K562 (cell line): ENCODE measurements at regions not wholly inside any gene's neighbourhood (a gene's known extent, or its start where the extent isn't known, plus 50 kb on each side); places are given as distances from the start of the nearest gene placed in this dataset.

ENCODE experiments used
- ATAC-seq: fragments of 200-7000 bp; cut with Tn5 transposase; 3 replicates; pipeline ENCODE4 v1.9.1; 2020; ENCODE audit warnings: moderate library complexity
- BruUV-seq: library from RNA; stranded (reverse); fragments of 400-500 nt; replicated peaks from 2 replicates; lab custom pipeline; 2021; lab: Mats Ljungman, UMichigan
- CTCF ChIA-PET: fragments of 300-600 bp; formaldehyde crosslinking; extraction: SDS; loops from one replicate; lab custom pipeline; 2021; ENCODE audit warnings: low intra/inter-chr PET ratio; lab: Yijun Ruan, JAX
- POLR2A ChIA-PET: fragments of 300-600, 350-650 bp; sonication (Branson Sonifier 250); formaldehyde crosslinking; extraction: SDS; loops from one replicate; lab custom pipeline; 2021; ENCODE audit warnings: antibody characterized with exemption, inconsistent platforms; lab: Yijun Ruan, JAX
- DNase-seq, 4 experiments: peaks; one replicate each; pipeline versions ENCODE4 v3.0.0 to v3.0.0-alpha.2; 2011 to 2018; ENCODE audit warnings: low spot score in 3 of 4, mixed read lengths in 3 of 4; ENCODE audit errors: extremely low read depth in 1 of 4
- FAIRE-seq: peaks from 2 replicates; lab custom pipeline; 2011; peaks lifted over from hg19 to GRCh38; lab: Jason Lieb, UNC
- H2AFZ ChIP-seq: 2 replicates; pipeline ENCODE4 v1.6.0; 2011; ENCODE audit warnings: low read depth, low read length, control low read depth, inconsistent platforms
- H3K27ac ChIP-seq: fragments of 200-600 bp; 3 replicates; pipeline ENCODE4 v1.8.0; 2011; ENCODE audit warnings: low read depth, mild to moderate bottlenecking, control low read depth, inconsistent platforms, low read length, moderate library complexity, mixed read lengths; ENCODE audit errors: extremely low read depth
- H3K27me3 ChIP-seq, 2 experiments: fragments of 300-600 bp in 1 of 2; 2 replicates in 1 of 2; 3 replicates in 1 of 2; pipeline versions ENCODE4 v1.6.0 to v1.8.0; 2011; ENCODE audit warnings: inconsistent platforms in 2 of 2, low read length in 2 of 2, mild to moderate bottlenecking in 1 of 2, mixed read lengths in 1 of 2, moderate library complexity in 1 of 2; ENCODE audit not compliant: control insufficient read depth in 2 of 2, insufficient read depth in 2 of 2
- H3K36me3 ChIP-seq: fragments of 300-600 bp; 3 replicates; pipeline ENCODE4 v1.8.0; 2011; ENCODE audit warnings: mild to moderate bottlenecking, low read length, inconsistent platforms; ENCODE audit not compliant: control insufficient read depth, insufficient read depth
- H3K4me1 ChIP-seq, 2 experiments: fragments of 200-600 bp in 1 of 2; replicated peaks in 1 of 2; 2 replicates in 1 of 2; 3 replicates in 1 of 2; pipeline versions ENCODE4 v1.5.1 to v1.8.0; 2011; ENCODE audit warnings: inconsistent platforms in 2 of 2, low read length in 2 of 2, mild to moderate bottlenecking in 1 of 2, mixed read lengths in 1 of 2, moderate library complexity in 1 of 2; ENCODE audit not compliant: control insufficient read depth in 2 of 2, insufficient read depth in 2 of 2
- H3K4me2 ChIP-seq: 2 replicates; pipeline ENCODE4 v1.6.1; 2011; ENCODE audit warnings: low read length, control low read depth, inconsistent platforms, mixed read lengths; ENCODE audit not compliant: insufficient read depth
- H3K4me3 ChIP-seq: fragments of 200-600 bp; sonication (generic), shearing (Covaris generic); 2 replicates; pipeline ENCODE4 v1.5.1; 2016; ENCODE audit warnings: control low read depth, inconsistent platforms
- H3K79me2 ChIP-seq: fragments of 200-600 bp; 3 replicates; pipeline ENCODE4 v1.8.0; 2011; ENCODE audit warnings: low read length, inconsistent platforms; ENCODE audit not compliant: control insufficient read depth, insufficient read depth
- H3K9ac ChIP-seq, 2 experiments: 2 replicates each; pipeline versions ENCODE4 v1.6.0 to v1.6.1; 2011; ENCODE audit warnings: low read depth in 2 of 2, low read length in 2 of 2, control low read depth in 1 of 2, inconsistent platforms in 1 of 2, mild to moderate bottlenecking in 1 of 2, mixed read lengths in 1 of 2; ENCODE audit not compliant: insufficient read depth in 1 of 2
- H3K9me1 ChIP-seq: one replicate; pipeline ENCODE4 v1.6.0; 2011; ENCODE audit warnings: inconsistent platforms, mild to moderate bottlenecking, low read length, moderate library complexity; ENCODE audit not compliant: control insufficient read depth, insufficient read depth
- H3K9me3 ChIP-seq: replicated peaks from 2 replicates; pipeline ENCODE4 v1.5.1; 2011; ENCODE audit warnings: low read depth, low read length, inconsistent platforms; ENCODE audit not compliant: control insufficient read depth, insufficient read depth
- H4K20me1 ChIP-seq: replicated peaks from 2 replicates; pipeline ENCODE4 v1.6.1; 2011; ENCODE audit warnings: low read length, inconsistent platforms, mixed read lengths; ENCODE audit not compliant: control insufficient read depth, insufficient read depth
- DLX4 ChIP-seq: fragments of 250-450 bp; sonication (Bioruptor Pico); IDR thresholded peaks from 2 replicates; pipeline ENCODE4 v1.6.1; 2021; ENCODE audit warnings: mild to moderate bottlenecking
- EP400 ChIP-seq: fragments of 450-650 bp; IDR thresholded peaks from 2 replicates; pipeline ENCODE4 v1.6.1; 2017; ENCODE audit warnings: antibody characterized with exemption, mild to moderate bottlenecking, moderate library complexity
- NFATC3 ChIP-seq: fragments of 450-650 bp; IDR thresholded peaks from 2 replicates; pipeline ENCODE4 v1.6.1; 2017; ENCODE audit warnings: mild to moderate bottlenecking
- NR1H2 ChIP-seq: sonication (generic); formaldehyde crosslinking; IDR thresholded peaks from 2 replicates; pipeline ENCODE4 v1.4.0; 2020; ENCODE audit warnings: mild to moderate bottlenecking, missing genetic modification reagents
- POLR2AphosphoS5 ChIP-seq: IDR thresholded peaks from 2 replicates; pipeline ENCODE4 v1.6.1; 2011; ENCODE audit warnings: mild to moderate bottlenecking, low read depth, low read length, moderate library complexity; ENCODE audit not compliant: control insufficient read depth, insufficient read depth
- RBM25 ChIP-seq: fragments of 200-400 bp; formaldehyde crosslinking; IDR thresholded peaks from 2 replicates; pipeline ENCODE4 v1.6.1; 2018; ENCODE audit warnings: low read length, low read depth, moderate library complexity; ENCODE audit not compliant: severe bottlenecking
- SLC30A9 ChIP-seq: fragments of 250-450 bp; sonication (Bioruptor Pico); IDR thresholded peaks from 2 replicates; pipeline ENCODE4 v1.8.0; 2022; ENCODE audit warnings: mild to moderate bottlenecking, moderate library complexity
- SREBF1 ChIP-seq: fragments of 150-350 bp; IDR thresholded peaks from 2 replicates; pipeline ENCODE4 v1.6.1; 2014; ENCODE audit warnings: antibody characterized with exemption, low read depth, low read length, borderline replicate concordance
- SRSF9 ChIP-seq: fragments of 200-400 bp; formaldehyde crosslinking; IDR thresholded peaks from 2 replicates; pipeline ENCODE4 v1.6.1; 2017; ENCODE audit warnings: low read depth, low read length, borderline replicate concordance
- TAF1 ChIP-seq: IDR thresholded peaks from 2 replicates; pipeline ENCODE4 v1.6.1; 2011; ENCODE audit warnings: mild to moderate bottlenecking, low read length, moderate library complexity; ENCODE audit not compliant: insufficient read depth, control insufficient read depth, severe bottlenecking; ENCODE audit errors: extremely low read depth
- USF1 ChIP-seq: sonication (generic); formaldehyde crosslinking; IDR thresholded peaks from 2 replicates; pipeline ENCODE4 v1.9.0; 2022; ENCODE audit warnings: mild to moderate bottlenecking, missing genetic modification reagents
- VEZF1 ChIP-seq: fragments of 200-800 bp; sonication (Bioruptor generic); IDR thresholded peaks from 2 replicates; pipeline ENCODE4 v1.6.1; 2017; ENCODE audit warnings: missing genetic modification characterization, missing compliant biosample characterization
- YBX1 ChIP-seq: fragments of 450-650 bp; IDR thresholded peaks from 2 replicates; pipeline ENCODE4 v1.7.1; 2016; ENCODE audit warnings: mild to moderate bottlenecking
- ZNF232 ChIP-seq: sonication (generic); formaldehyde crosslinking; IDR thresholded peaks from 2 replicates; pipeline ENCODE4 v1.8.0; 2022; ENCODE audit warnings: mild to moderate bottlenecking, missing genetic modification reagents
- WGBS: fragments of 100-300 bp; shearing (Covaris generic); methylation state at CpG from one replicate; pipeline ENCODE4 v1.1.6; 2016; ENCODE audit warnings: low coverage, mixed read lengths; ENCODE audit not compliant: insufficient coverage; ENCODE audit errors: missing lambda C conversion rate; 5-methylcytosine and 5-hydroxymethylcytosine counted together
- in situ Hi-C: fragments of 300-500 bp; cut with MboI; formaldehyde crosslinking; loops from 4 replicates; pipeline ENCODE4 v1.15.0; 2018; ENCODE audit warnings: inconsistent platforms, mixed read lengths
- intact Hi-C: fragments of 100-400 bp; cut with micrococcal nuclease; formaldehyde crosslinking; loops from 2 replicates; pipeline ENCODE4 v1.14.2; 2022

- ChIA-PET POLR2A (no interaction called here), CTCF (no interaction called here)
- 0% methylated on average over 3 of the region's 3 CpGs for WGBS
Measured at GRCh38 chr5:175118700-175119309, 325.2 kb downstream of the DRD1 start.

More at GRCh38 chr5:175118700-175119309, 325.2 kb downstream of the DRD1 start:
- no peak for DNase-seq
- H3K9ac ChIP-seq = no peak overlapping the region
- intact Hi-C loops = no loop called here
- no peaks in the 10 kb centered on the region for H3K9me3 ChIP-seq
- H3K27me3 ChIP-seq = peaks cover 0 to 17% of the 10 kb centered on the region in 2 experiments; a peak in 3 of 5 replicates
- TF ChIP-seq RBM25 = no peak
- no peak for TF ChIP-seq POLR2AphosphoS5
- TF ChIP-seq SRSF9 = no peak
- TF ChIP-seq TAF1 = no peak
- TF ChIP-seq USF1 (CRISPR knock-in tag) = no peak
- TF ChIP-seq ZNF232 (CRISPR knock-in tag) = no peak
- no peak for TF ChIP-seq SREBF1
- no peak for TF ChIP-seq SLC30A9
- TF ChIP-seq EP400 = no peak
- TF ChIP-seq NFATC3 = no peak
- TF ChIP-seq DLX4 (CRISPR knock-in tag) = no peak
- no peak for TF ChIP-seq VEZF1 (CRISPR knock-in tag)
- no peak for TF ChIP-seq YBX1
- no peak for TF ChIP-seq NR1H2 (CRISPR knock-in tag)
- TF ChIP-seq, all 486 proteins: peak for 0
- Histone ChIP-seq H3K4me1 (no peaks in the 10 kb centered on the region), H4K20me1 (no peaks in the 10 kb centered on the region), H3K9me1 (no peaks in the 10 kb centered on the region), H3K4me3 (no peak overlapping the region), H3K79me2 (no peaks in the 10 kb centered on the region), H3K36me3 (no peaks in the 10 kb centered on the region), H2AFZ (no peak overlapping the region), H3K27ac (no peak overlapping the region), H3K4me2 (no peak overlapping the region)
- no peak for ATAC-seq
- in situ Hi-C loops = no loop called here
- BruUV-seq = no TSS peak
- no peak for FAIRE-seq
